ENCODE measurements at regions not wholly inside any gene's neighbourhood (a gene's known extent, or its start where the extent isn't known, plus 50 kb on each side); places are given as distances from the start of the nearest gene placed in this dataset.

DNA sequence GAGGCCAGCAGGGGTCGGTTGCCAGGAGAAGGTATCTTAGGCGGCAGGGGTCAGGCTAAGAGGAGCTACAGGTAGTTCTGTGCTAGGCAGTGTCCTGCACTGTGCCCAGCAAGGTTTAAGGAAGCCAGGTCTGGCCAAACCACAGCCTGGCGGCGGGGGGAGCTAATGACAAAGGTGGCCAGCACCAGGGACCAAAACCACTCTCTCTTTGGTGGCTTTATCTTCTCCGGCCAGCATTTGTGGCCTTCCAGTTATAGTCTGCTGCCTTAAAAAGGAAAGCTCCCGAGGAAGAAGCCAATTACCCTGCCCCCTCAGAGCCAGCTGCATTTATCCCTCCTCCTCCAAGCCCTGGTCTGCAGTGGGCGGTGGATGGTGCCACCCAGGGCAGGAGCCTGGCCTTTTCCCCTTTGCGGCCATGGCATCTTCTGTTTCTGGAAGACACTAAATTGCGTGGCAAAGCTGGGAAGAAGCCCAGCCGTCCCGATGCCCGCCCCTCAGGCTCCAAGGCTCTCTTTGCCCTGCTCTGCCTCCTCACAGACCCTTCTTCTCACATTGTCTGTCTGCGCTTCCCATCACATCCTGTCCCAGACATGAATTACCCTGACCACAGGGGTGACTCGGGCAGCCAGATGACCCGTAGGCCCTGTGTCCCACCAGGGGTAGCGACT lies 94.6 kb downstream of the EN1 start:
- TF ChIP-seq EZH2 (IDR thresholded peaks at IDR 0.05) (no peak), EZH2phosphoT487 (IDR thresholded peaks at IDR 0.05) (no peak)
- TF ChIP-seq, protein P1, sequence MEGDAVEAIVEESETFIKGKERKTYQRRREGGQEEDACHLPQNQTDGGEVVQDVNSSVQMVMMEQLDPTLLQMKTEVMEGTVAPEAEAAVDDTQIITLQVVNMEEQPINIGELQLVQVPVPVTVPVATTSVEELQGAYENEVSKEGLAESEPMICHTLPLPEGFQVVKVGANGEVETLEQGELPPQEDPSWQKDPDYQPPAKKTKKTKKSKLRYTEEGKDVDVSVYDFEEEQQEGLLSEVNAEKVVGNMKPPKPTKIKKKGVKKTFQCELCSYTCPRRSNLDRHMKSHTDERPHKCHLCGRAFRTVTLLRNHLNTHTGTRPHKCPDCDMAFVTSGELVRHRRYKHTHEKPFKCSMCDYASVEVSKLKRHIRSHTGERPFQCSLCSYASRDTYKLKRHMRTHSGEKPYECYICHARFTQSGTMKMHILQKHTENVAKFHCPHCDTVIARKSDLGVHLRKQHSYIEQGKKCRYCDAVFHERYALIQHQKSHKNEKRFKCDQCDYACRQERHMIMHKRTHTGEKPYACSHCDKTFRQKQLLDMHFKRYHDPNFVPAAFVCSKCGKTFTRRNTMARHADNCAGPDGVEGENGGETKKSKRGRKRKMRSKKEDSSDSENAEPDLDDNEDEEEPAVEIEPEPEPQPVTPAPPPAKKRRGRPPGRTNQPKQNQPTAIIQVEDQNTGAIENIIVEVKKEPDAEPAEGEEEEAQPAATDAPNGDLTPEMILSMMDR (IDR thresholded peaks at IDR 0.05), result no peak

All from neural progenitor cell (in vitro differentiated cells).